GM04504 (cell line): ENCODE measurements at regions not wholly inside any gene's neighbourhood (a gene's known extent, or its start where the extent isn't known, plus 50 kb on each side); places are given as distances from the start of the nearest gene placed in this dataset.

ENCODE experiments used
- DNase-seq: peaks from one replicate; pipeline ENCODE4 v3.0.0-alpha.2; 2012; ENCODE audit warnings: low read depth

DNA sequence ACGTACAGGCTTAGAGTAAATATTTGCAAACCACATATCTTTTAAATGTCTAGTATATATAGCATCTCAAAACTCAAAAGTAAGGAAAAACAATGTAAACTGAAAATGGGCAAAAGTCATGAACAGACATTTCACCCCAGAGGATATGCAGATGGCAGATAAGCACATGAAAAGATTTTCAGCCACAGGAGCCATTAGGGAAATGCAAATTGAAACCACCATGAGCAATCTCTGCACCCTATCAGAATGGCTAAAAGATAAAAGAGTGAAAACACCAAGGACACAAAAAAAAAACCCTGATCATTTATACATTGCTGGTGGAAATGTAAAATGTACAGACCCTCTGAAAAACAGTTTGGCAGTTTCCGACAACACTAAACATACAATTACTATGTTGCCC is 292.7 kb downstream of the ZNF516 start:
- no peak for DNase-seq

DNA sequence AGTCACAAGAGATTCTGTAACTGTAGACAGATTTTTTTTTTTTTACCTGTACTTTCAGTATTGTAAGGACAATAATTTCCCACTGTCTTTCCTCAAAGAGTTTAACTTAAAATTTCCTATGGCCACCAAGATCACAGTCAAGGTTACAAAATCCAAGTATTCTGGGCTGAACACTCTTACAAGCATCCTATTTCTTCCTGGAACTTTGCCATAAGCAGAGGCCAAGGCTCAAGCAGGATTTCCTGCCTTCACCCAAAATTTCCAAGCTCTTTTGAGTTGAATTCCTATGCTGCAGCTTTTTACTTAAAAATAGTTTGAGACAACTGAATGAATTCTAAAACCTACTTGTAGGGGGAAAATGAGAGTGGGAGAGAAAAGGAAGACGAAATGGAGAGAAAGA is 299.4 kb downstream of the ZNF516 start:
- DNase-seq, result no peak

DNA sequence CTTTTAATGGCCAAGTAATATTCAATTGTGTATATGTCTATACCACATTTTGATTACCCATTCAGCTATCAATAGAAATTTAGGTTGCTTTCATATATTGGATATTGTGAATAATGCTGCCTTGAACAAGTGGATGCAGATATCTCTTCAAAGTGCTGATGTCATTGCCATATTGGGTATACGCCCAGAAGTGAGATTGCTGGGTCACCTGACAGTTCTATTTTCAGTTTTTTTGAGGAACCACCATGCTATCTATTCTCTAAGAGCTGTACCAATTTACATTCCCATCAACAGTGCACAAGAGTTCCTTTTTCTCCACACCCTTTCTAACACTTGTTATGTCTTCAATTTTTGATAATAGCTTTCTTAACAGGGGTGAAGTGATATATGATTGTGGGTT is 306.9 kb downstream of the ZNF516 start:
- no peak for DNase-seq

DNA sequence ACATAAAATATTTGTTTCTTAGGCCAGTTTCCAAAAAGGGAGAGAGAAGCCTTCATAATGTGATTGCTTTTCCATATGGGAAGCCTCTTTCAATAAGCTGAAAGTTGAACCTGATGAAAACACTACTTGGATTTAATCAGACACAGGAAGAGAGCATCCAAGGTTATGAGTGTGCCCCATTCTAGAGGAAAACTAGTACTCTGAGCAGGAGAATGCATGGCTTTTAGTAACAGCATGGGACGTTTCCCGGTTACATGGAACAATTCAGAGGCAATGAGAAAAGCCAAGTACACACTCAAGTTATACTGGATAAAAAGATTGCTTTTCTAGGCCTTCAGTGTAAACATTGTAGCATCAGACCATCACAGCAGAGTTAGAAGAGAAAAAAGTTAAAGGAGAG is 315.8 kb downstream of the ZNF516 start:
- no peak for DNase-seq

DNA sequence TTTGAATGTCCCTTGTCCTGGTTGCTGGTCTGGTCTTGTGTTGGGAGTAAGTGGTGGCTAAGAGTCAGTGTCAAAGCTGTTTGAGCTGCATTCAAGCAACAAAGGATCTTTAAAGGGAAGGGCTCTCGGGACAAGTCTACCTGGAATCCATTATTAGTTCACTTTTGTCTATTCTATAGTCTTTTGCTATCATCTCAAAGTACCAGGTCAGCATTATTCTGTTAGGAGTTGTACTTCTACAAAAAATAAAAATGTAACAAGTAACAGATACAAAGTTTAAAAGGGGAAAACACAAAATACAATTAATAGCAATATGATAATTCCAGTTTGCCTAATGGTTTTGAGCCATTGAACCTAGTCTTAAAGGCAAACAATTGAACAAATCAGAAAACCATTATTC is 317.9 kb downstream of the ZNF516 start:
- DNase-seq, result no peak

DNA sequence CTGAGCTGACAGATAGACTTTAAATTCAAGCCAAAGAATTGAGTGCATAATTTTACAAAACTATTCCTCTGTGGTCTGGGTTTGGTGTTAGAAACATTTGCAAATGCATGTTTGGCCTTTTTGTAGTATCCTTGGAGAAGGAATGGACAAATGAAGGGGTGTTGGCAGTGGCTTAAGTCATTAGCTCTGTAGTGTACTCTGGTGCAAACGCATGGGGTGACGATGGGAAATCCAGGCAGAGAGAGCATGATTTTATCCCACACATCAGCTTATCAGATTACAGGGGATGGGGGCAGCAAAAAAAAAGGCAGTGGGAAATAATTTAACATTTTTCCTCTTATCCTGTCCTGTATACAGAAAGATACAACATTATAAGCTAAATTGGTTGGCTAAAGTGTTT is 320.6 kb downstream of the ZNF516 start:
- no peak for DNase-seq

DNA sequence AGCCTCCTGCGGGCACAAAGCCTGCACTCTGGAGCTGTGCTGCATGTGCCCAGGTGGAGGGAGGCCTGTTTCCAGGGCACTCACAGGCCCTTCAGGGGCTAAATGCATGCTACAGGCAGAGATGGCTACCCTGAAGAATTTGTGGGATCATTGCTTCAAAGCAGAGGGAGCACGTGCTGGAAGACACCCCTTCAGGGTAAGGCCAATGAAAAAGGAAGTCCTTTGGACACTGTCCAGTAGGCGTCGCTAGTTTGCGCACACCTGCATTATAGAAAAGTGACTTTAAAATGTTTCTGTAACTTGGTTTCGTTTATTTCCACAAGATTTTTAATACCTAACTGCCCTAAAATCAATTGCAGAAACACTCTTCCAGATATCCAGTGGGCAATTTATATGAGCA is 325.3 kb downstream of the ZNF516 start:
- DNase-seq, result no peak

DNA sequence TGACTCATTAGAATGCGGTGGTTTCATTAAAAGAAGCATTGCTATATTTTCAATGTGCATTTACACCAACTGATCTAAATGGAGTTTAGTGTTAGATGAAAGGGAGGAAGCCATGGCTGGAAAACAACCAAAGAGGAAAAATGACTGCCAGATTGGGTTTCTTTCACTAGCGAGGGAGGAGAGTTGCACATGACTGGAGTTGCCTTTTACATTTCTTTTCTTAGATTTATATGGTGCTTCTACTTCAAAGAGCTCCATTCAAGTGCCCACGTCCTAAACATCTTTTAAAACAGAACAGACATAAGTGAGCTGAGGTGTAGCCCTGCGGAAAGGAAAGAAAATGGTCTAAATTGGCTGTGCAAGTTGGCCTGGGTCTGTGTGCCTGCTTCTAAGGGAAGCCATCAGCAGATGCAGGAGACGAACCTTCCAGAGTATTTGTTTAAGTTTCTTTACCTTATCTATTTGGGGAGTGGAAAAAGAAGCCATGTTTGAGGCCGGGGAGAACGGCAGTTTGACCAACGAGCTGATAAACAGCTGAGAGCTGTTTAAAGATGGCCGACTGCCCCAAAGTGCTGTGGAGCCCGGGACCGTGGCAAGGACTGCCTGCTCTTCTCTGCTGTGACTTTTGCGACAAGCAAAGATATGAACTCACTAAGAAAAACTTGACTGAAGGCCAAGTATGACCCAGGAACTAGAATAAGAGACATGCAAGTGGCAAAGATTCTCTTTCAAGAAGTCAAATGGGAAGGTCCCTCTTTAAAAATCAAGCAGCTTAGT is 327.0 kb downstream of the ZNF516 start:
- no peak for DNase-seq

DNA sequence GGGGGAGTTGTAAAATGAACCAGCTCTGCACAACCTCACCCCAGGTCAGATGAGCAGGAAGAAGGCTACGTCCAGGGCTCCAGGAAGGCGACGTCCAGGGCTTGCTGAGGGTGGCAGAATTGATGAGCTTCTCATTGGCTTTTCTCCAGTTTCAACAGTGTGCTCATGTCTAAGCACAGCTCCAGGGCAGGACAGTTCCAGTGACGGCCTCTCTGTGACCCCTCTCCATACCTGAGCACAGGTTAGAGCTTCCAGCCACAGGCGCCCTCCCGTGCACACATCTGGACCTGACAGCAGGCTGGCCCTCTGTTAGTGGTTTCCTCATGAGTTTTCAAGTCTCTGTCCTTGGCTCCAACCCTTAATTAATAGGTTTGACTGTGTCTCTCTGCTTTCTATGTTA is 327.6 kb downstream of the ZNF516 start:
- DNase-seq, result no peak

DNA sequence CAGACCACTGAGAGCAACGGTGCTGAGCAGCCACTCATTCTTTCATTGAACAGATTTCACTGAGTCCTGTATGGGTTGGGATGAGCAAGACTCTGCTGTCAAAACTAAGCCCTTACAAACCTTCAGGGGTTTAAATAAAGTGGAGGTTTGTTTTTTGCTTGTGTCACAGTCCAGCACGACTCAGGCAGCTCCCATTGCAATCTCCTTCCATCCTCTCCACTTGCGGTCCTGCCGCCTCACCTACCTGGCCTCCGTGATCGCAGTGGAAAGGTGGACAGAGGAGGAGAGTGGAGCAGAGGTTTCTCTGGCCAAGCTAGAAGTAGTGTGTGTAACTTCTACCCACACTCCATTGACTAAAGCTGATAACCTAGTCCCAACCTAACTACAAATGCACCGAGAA is 332.2 kb downstream of the ZNF516 start:
- DNase-seq, result no peak

DNA sequence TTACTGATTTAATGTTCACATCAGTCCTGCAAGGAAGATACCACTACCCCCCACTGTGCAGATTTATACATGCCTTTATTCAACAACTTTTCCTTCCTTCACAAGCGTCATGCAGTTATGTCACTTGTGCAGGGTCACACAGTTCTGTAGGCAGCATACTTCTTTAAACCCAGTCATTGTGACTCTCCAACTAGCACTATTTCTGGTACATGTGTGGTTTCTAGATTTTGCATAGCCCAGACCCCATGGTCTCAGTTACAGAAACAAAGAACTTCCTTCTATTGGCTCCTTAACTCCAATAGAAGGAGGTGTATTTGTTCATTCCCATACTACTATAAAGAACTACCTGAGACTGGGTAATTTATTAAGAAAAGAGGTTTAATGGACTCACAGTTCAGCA is 333.1 kb downstream of the ZNF516 start:
- DNase-seq, result no peak

DNA sequence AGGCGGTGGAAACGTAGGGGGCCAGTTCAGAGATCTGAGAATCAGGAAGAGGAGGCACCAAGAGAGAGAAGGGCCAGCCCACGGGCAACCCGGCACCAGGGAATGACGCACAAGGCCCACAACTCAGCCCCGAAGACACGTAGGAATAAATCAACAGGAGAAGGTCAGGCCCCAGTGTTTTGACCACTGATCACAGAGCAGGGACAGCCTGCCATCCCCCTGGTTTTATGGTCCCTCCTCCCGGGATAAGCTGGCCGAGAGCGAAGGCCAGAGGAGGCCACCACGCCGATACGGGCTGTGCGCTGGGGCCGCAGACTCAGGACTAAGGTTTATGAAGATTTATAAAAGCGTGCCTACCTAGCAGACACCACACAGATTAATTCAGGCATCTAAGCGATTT is 341.4 kb downstream of the ZNF516 start:
- no peak for DNase-seq

DNA sequence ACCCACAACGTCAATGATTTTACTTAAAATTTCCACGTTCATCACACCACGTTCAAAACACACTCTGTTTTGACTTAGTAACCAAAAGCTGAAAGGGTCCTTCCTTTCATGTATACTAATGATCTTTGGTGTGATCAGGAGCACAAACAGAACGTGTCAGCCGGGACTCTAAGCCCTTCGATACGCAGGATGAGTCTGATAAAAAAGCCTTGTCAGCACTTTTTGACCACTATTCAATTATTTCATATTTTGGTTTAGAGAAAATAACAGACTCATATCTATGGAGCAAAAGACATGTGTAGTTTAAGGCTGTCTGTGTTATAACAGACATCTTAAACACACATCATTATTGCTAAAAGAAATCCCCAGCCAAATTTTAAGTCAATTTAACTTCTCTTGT is 345.3 kb downstream of the ZNF516 start:
- no peak for DNase-seq

DNA sequence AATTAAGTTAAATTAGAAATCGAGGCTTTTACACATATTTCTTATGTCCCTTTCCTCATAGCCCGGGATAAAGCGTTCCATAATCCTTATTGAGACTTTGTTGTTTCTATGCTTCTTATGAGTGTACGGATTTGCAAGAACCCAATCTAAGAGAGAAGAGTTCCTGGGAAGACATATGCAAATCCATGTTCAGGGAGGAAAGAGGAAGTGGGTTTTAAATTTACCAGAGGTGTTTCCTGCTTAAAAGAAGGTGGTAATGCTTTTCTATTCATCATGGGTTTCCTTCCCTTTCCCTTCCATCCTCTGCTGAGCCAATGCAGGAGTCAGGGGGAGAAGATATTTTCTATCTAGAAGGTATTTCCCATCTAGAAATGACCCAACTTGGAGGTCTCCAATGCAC is 345.8 kb downstream of the ZNF516 start:
- DNase-seq, result no peak

DNA sequence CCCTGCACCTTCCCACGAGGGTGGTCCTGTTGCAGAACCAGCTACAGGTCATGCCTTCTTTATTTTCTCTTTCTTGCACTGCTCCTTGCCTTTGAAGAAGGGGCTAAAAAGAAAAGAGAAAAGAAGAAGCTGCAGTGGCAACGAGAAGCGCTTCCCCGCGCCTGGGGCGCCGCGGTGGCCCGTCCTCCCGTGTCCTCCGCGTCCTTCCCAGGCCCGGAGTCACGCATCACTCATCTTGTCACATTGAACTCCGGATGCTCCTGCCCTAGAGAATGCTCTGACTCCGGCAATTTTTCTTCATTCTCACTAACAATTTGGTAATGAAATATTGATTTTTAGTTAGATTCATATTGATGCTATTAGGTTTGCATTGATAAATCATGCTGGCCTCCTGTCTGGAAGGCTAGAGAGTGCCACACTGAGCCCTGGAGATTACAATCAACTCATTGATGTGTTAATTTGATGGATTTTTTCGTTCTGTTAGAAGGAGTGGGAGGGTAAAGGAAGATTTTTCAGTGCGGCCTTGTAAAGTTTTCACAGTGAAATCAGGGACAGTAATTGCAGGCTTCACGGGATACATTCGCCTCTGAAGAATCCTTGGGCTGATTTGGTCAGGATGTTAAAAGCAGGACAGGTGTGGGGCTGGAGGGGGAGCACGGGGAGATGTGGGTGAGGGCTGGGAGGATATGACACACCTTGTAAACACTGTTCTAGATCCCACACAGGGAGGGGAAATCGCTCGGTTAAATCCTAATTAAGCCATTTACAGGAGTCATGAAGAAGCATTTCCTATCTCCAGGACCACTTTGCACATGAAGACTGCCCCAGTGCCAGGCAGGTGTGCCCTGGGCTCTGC is 349.3 kb downstream of the ZNF516 start:
- no peak for DNase-seq

DNA sequence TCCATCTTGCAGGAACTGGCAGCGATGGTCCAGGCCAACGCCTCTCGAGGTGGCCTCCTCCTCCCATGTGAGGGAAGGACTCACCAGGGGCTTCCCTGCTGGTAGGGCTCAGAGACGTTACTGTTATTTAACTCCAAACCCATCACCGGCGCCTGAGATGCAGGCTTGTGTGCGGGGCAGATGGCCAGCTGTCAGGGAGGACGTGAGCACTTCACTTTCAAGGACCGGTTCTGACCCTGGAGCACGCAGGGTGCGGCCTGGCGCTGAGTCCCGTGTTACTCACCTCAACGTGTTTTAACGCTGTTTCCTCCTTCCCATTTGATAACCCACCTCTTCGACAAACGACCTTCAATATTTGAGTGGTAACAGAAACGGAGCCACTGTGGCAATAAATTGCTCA is 350.2 kb downstream of the ZNF516 start:
- DNase-seq, result no peak

DNA sequence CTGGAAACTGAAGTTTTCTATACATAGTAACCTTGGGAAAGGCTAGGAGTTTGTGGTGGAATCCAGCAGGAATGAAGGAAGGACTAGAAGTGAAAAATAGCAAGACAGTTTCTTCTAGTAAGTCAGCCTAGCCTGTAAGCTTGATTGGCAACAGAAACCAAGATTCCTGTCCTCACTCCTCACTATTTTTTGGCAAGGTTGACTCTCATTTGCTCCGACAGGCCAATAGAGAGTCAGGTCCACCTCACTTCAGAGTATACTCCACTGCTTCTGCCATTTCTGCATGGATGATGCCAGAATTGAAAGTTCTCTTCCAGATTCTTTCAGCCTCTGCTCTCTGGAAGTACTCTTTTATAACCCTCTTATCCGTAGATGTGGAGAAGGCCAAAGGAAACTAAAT is 352.4 kb downstream of the ZNF516 start:
- DNase-seq, result no peak

DNA sequence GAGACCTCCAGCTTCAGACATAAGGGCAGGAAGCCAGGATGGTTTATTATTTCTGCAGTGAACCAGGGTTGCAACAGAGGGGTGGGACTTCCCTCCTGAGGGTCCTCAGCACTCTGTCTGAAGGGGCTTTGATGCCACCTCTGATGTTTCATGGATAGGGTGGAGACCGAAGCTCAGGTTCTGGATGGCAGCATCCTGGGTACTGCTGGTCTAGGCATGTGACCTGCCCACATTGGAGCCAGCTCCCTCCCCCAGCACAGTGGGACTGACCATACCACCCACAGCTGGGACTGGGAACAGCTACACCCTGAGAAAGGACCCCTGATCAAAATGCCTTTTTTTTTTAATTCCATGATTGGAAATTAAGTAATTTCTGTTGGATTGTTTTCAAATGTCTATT is 355.2 kb downstream of the ZNF516 start:
- no peak for DNase-seq

DNA sequence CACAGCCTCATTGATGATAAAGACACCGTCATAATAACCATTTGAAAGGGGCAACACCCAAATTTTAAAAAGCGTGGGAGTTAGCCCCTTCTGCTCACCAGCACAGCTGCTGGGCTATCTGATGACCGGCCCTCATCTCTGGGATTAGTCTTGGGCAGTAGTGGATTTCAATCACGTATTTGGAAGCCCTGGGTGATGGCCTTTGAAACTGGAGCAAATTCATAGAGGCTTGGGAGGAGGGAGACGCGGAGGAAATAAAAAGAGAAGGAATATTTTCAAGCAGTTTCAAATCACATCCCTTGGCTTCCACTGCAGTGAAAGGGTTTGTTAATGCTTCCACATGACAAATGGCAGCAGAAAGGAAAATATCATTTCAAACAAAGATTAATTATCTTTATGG is 357.8 kb downstream of the ZNF516 start:
- no peak for DNase-seq

DNA sequence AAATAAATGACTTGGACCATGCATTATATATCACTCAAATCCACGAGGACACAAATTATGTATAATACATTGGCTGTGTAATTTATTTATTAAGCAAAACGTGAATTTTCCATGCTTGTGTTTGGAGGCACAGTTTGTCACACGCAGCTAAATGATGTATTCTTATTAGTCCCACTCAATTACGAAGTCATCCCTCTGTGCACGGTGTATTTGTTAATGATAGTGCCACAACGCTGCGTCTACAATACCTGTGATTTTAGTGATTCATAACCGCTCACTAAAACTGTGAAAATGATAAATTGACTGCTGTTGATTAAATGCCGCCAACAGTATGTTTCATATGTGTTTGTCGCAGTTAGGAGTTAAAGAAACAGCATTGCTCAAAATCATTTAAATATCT is 358.3 kb downstream of the ZNF516 start:
- no peak for DNase-seq

DNA sequence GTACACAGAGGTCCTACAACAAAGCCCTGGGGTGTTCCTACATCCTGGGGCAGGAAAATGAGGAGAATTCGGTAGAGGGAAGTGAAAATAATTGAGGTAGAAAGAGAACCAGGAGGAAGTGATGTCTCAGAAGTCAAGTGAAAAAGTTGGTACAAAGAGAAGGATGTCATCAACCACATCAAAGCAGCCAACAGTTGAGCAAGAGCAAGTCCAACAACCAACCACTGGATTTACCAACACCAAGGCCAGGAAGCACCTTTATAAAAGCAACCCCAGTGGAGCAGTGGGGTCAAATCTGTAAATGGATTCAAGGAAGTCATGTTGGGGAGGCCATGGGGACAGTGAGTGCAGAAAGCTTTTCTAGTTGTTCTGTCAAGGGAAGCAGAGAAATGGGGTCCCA is 360.4 kb downstream of the ZNF516 start:
- no peak for DNase-seq

DNA sequence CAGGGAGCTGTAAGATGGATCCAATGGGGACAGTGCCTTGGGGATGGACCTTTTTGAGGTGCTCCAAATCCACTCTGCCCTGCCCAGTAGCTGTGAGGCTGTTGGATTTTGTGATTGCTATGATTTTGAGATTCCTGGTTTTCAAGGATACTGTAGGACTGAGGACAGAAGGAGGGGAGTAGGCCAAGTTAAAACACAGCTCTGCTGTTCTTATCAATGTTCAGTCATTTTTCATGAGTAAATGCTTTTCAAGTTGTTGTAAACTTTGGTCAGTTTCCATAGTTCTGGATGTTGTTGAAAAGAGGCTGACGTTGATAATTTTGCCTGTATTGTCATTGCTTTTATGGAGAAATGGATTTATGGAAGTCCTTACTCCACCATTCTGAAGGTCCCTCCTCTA is 361.2 kb downstream of the ZNF516 start:
- no peak for DNase-seq

DNA sequence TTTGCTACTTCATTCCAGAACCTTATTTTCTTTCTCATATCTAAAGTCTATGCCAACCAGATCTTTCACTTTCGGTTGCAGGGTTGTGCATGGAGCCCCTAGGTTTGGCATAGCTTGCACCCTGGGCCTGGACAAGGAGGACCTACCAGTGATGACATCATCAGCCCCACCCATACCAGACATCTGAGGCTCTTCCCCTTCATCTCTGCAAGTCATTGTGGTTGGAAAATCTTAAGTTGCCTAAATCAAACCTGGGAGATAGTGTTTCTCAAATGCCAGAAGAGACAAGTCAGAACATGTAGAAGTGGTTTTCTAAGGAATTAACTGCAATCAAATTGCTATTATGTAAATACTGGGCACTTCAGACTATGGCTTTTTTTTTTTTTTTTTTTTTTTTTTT is 363.3 kb downstream of the ZNF516 start:
- no peak for DNase-seq

DNA sequence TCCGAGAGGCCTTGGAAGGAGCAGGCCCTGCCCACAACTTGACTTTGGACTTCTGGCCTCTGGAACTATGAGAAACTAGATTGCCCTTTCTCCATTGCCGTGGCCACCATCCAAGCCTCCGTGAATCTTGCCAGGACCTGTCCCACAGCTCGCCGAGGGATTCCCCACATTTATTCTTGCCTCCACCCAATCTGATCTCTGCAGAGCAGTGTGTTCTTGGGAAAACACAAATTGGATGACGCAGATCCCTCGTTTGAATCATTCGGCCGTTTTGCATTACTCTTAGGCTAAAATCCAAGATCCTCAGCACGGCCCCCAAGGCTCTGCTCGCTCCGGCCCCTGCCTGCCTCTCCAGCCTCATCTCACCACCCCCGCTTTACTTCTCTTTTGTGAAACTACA is 364.2 kb downstream of the ZNF516 start:
- no peak for DNase-seq
